ENCODE measurements at regions not wholly inside any gene's neighbourhood (a gene's known extent, or its start where the extent isn't known, plus 50 kb on each side); places are given as distances from the start of the nearest gene placed in this dataset.

DNA sequence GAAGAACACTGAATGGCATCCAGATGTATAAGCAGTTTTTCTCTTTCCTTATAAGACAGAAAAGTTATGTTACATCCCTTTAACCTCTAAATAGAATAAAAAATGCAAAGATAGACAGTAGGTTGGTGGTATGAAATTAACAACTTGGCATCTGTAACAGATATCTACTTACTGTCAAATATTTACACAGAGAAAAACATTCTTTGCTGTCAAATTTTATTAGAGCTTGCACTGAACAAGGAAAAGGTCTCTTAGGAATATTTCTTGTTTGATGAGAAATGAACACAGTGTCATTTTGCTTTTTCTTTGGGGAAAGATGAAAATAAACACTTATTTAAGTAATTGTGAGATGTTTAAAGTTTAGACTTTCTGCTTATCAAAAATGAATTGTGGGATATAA is 65.6 kb upstream of the PCDH15 start:
- H3K27me3 ChIP-seq (ENCODE audit: control insufficient read depth, extremely low read depth, insufficient read depth, low read length) = no peaks in the 10 kb centered on the region
- DNase-seq (ENCODE audit: low read depth, low spot score) = no peak
- dilution Hi-C loops (cut with MboI; ENCODE audit: extremely low pct_ligation_motif_present, low sequenced_read_pairs) = no loop called here

DNA sequence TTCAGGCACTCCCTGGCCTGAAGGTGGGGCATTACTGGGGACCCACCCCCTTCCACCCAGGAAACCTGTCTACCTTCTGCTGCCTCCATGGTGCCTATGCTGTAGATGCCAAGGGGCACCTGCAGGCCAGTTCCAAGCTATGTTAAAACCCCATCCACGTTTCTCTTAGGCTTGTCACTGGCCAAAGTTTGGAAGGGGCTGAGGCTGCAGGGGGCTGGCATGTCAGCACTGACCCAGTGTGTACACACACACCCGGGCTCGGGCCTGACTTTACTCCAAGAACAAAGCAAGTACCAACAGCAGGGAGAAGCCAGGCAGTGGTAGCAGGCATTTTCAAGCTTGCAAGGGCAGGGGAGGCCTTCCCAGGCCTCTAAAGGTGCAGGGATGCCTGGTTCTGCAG is 53.8 kb upstream of the PCDH15 start:
- Histone ChIP-seq H3K9me3 (ENCODE audit: control insufficient read depth, low read depth, low read length) (no peaks in the 10 kb centered on the region), H3K9ac (ENCODE audit: control insufficient read depth, extremely low read depth, insufficient read depth, low read length) (no peak overlapping the region), H3K4me3 (ENCODE audit: control insufficient read depth in 2 of 3, extremely low read depth in 1 of 3, insufficient read depth in 2 of 3, low read depth in 1 of 3, low read length in 3 of 3) (no peak overlapping the region), H3K4me2 (ENCODE audit: control insufficient read depth, extremely low read depth, insufficient read depth, low read depth, low read length) (no peak overlapping the region), H2AFZ (ENCODE audit: control insufficient read depth, low read length) (no peak overlapping the region), H3K9me1 (ENCODE audit: control insufficient read depth, extremely low read depth, insufficient read depth, low read length) (no peaks in the 10 kb centered on the region), H3K4me1 (ENCODE audit: control insufficient read depth, extremely low read depth, insufficient read depth, low read length) (no peaks in the 10 kb centered on the region), H3K36me3 (ENCODE audit: control insufficient read depth in 2 of 2, extremely low read depth in 1 of 2, insufficient read depth in 2 of 2, low read length in 2 of 2) (no peaks in the 10 kb centered on the region), H3K79me2 (ENCODE audit: control insufficient read depth, insufficient read depth, low read length) (no peaks in the 10 kb centered on the region), H3K27me3 (ENCODE audit: control insufficient read depth, extremely low read depth, insufficient read depth, low read length) (no peaks in the 10 kb centered on the region), H3K27ac (ENCODE audit: control insufficient read depth, insufficient read depth, low read length) (no peak overlapping the region), H4K20me1 (ENCODE audit: control insufficient read depth, extremely low read depth, insufficient read depth, low read length) (no peaks in the 10 kb centered on the region)
- no peak for DNase-seq (ENCODE audit: low read depth, low spot score)
- dilution Hi-C loops (cut with MboI; ENCODE audit: extremely low pct_ligation_motif_present, low sequenced_read_pairs) = no loop called here
- TF ChIP-seq EZH2 (IDR thresholded peaks at IDR 0.05; ENCODE audit: low read length) = no peak
- no peak for FAIRE-seq

More for the DNA sequence above, 65.6 kb upstream of the PCDH15 start:
- Histone ChIP-seq H3K36me3 (ENCODE audit: control insufficient read depth in 2 of 2, extremely low read depth in 1 of 2, insufficient read depth in 2 of 2, low read length in 2 of 2) (no peaks in the 10 kb centered on the region), H3K79me2 (ENCODE audit: control insufficient read depth, insufficient read depth, low read length) (no peaks in the 10 kb centered on the region), H3K4me2 (ENCODE audit: control insufficient read depth, extremely low read depth, insufficient read depth, low read depth, low read length) (no peak overlapping the region), H3K9ac (ENCODE audit: control insufficient read depth, extremely low read depth, insufficient read depth, low read length) (no peak overlapping the region), H3K4me3 (ENCODE audit: control insufficient read depth in 2 of 3, extremely low read depth in 1 of 3, insufficient read depth in 2 of 3, low read depth in 1 of 3, low read length in 3 of 3) (no peak overlapping the region), H2AFZ (ENCODE audit: control insufficient read depth, low read length) (no peak overlapping the region), H3K9me1 (ENCODE audit: control insufficient read depth, extremely low read depth, insufficient read depth, low read length) (no peaks in the 10 kb centered on the region), H3K4me1 (ENCODE audit: control insufficient read depth, extremely low read depth, insufficient read depth, low read length) (no peaks in the 10 kb centered on the region), H3K9me3 (ENCODE audit: control insufficient read depth, low read depth, low read length) (no peaks in the 10 kb centered on the region), H3K27ac (ENCODE audit: control insufficient read depth, insufficient read depth, low read length) (no peak overlapping the region), H4K20me1 (ENCODE audit: control insufficient read depth, extremely low read depth, insufficient read depth, low read length) (no peaks in the 10 kb centered on the region)
- TF ChIP-seq, protein P1, sequence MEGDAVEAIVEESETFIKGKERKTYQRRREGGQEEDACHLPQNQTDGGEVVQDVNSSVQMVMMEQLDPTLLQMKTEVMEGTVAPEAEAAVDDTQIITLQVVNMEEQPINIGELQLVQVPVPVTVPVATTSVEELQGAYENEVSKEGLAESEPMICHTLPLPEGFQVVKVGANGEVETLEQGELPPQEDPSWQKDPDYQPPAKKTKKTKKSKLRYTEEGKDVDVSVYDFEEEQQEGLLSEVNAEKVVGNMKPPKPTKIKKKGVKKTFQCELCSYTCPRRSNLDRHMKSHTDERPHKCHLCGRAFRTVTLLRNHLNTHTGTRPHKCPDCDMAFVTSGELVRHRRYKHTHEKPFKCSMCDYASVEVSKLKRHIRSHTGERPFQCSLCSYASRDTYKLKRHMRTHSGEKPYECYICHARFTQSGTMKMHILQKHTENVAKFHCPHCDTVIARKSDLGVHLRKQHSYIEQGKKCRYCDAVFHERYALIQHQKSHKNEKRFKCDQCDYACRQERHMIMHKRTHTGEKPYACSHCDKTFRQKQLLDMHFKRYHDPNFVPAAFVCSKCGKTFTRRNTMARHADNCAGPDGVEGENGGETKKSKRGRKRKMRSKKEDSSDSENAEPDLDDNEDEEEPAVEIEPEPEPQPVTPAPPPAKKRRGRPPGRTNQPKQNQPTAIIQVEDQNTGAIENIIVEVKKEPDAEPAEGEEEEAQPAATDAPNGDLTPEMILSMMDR (optimal IDR thresholded peaks at IDR 0.05 in 1 of 3, IDR thresholded peaks at IDR 0.05 in 1 of 3, conservative IDR thresholded peaks at IDR 0.05 in 1 of 3; ENCODE audit: extremely low read depth in 1 of 3, insufficient read depth in 2 of 3, low read length in 3 of 3) = no peak
- no peak for TF ChIP-seq EZH2 (IDR thresholded peaks at IDR 0.05; ENCODE audit: low read length)
- no peak for FAIRE-seq

DNA sequence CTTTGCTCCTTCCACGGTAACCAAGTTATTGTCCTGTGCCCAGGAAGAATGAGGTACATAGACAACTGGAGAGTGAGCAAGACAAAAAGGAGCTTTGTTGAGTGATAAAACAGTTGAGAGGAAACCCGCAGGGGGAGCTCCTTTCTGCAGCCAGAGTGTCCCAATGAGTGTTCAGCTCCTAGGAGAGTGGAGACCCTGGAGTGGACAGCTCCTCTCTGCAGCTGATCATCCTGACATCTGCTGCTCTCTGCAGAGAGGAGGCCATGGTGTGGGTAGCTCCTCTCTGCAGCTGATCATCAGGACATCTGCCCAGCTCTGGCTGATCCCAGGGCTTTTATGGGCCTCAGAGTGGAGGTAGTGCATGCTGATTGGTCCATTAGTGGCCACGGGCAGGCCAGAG is 53.4 kb upstream of the PCDH15 start:
- DNase-seq (ENCODE audit: low read depth, low spot score) (no peak), FAIRE-seq (no peak)
- no peaks in the 10 kb centered on the region for H3K9me3 ChIP-seq (ENCODE audit: control insufficient read depth, low read depth, low read length)
- no peak overlapping the region for H3K4me2 ChIP-seq (ENCODE audit: control insufficient read depth, extremely low read depth, insufficient read depth, low read depth, low read length)
- no peaks in the 10 kb centered on the region for H3K79me2 ChIP-seq (ENCODE audit: control insufficient read depth, insufficient read depth, low read length)
- H3K36me3 ChIP-seq (ENCODE audit: control insufficient read depth in 2 of 2, extremely low read depth in 1 of 2, insufficient read depth in 2 of 2, low read length in 2 of 2) = no peaks in the 10 kb centered on the region
- dilution Hi-C loops (cut with MboI; ENCODE audit: extremely low pct_ligation_motif_present, low sequenced_read_pairs) = no loop called here
- H3K27ac ChIP-seq (ENCODE audit: control insufficient read depth, insufficient read depth, low read length) = no peak overlapping the region
- no peak overlapping the region for H3K9ac ChIP-seq (ENCODE audit: control insufficient read depth, extremely low read depth, insufficient read depth, low read length)
- no peak overlapping the region for H3K4me3 ChIP-seq (ENCODE audit: control insufficient read depth in 2 of 3, extremely low read depth in 1 of 3, insufficient read depth in 2 of 3, low read depth in 1 of 3, low read length in 3 of 3)
- no peaks in the 10 kb centered on the region for H3K9me1 ChIP-seq (ENCODE audit: control insufficient read depth, extremely low read depth, insufficient read depth, low read length)
- no peak for TF ChIP-seq EZH2 (IDR thresholded peaks at IDR 0.05; ENCODE audit: low read length)
- TF ChIP-seq, protein P1 (optimal IDR thresholded peaks at IDR 0.05 in 1 of 3, IDR thresholded peaks at IDR 0.05 in 1 of 3, conservative IDR thresholded peaks at IDR 0.05 in 1 of 3; ENCODE audit: extremely low read depth in 1 of 3, insufficient read depth in 2 of 3, low read length in 3 of 3) = no peak
- no peaks in the 10 kb centered on the region for H4K20me1 ChIP-seq (ENCODE audit: control insufficient read depth, extremely low read depth, insufficient read depth, low read length)
- no peaks in the 10 kb centered on the region for H3K27me3 ChIP-seq (ENCODE audit: control insufficient read depth, extremely low read depth, insufficient read depth, low read length)
- H2AFZ ChIP-seq (ENCODE audit: control insufficient read depth, low read length) = no peak overlapping the region
- H3K4me1 ChIP-seq (ENCODE audit: control insufficient read depth, extremely low read depth, insufficient read depth, low read length) = no peaks in the 10 kb centered on the region
